Activated naive CD8-positive, alpha-beta T cell (primary cell): ENCODE measurements at regions not wholly inside any gene's neighbourhood (a gene's known extent, or its start where the extent isn't known, plus 50 kb on each side); places are given as distances from the start of the nearest gene placed in this dataset.

Experiments
- H3K27ac Mint-ChIP-seq: one replicate; pipeline ENCODE4 v1.8.0; 2021; ENCODE audit warnings: mixed read lengths
- H3K27me3 Mint-ChIP-seq: one replicate; pipeline ENCODE4 v1.8.0; 2021; ENCODE audit warnings: mixed read lengths
- H3K36me3 Mint-ChIP-seq: one replicate; pipeline ENCODE4 v1.8.0; 2021; ENCODE audit warnings: mixed read lengths
- H3K4me1 Mint-ChIP-seq: one replicate; pipeline ENCODE4 v1.8.0; 2021; ENCODE audit warnings: low read depth, mixed read lengths
- H3K4me3 Mint-ChIP-seq: one replicate; pipeline ENCODE4 v1.8.0; 2021; ENCODE audit warnings: mild to moderate bottlenecking, mixed read lengths
- H3K9me3 Mint-ChIP-seq: one replicate; pipeline ENCODE4 v1.8.0; 2021; ENCODE audit warnings: low read depth, mixed read lengths

DNA sequence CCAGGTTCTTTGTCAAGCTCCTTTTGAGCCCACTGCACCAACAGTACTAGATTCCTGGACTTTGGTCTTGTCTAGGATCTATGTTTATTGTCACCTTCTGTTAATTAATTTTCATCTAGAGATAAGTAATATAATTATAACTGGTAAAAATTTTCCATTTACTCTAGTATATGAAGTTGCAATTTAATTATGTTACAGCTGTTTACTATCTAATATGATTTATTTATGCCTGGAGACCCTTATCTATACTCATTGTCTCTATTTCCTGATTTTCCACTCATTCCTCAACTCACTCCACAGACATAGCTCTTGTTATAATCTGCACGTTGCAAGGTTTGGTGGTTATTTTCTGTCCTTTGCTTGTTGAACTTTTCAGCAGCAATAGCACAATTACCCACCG is 63.2 kb upstream of the PHF14 start:
- H3K36me3 Mint-ChIP-seq, result peaks cover 6% of the 10 kb centered on the region
- H3K9me3 Mint-ChIP-seq, result no peaks in the 10 kb centered on the region
- H3K4me3 Mint-ChIP-seq, result no peak overlapping the region
- H3K27me3 Mint-ChIP-seq, result peaks cover 1% of the 10 kb centered on the region
- no peak overlapping the region for H3K27ac Mint-ChIP-seq
- H3K4me1 Mint-ChIP-seq, result no peaks in the 10 kb centered on the region

- H3K27ac Mint-ChIP-seq, result no peak overlapping the region
- peaks cover 1% of the 10 kb centered on the region for H3K27me3 Mint-ChIP-seq
- no peaks in the 10 kb centered on the region for H3K4me1 Mint-ChIP-seq
- H3K9me3 Mint-ChIP-seq, result no peaks in the 10 kb centered on the region
- H3K36me3 Mint-ChIP-seq, result peaks cover 6% of the 10 kb centered on the region
- no peak overlapping the region for H3K4me3 Mint-ChIP-seq
These were observed 61.6 kb upstream of the PHF14 start for GRCh38 chr7:10912077-10912476.

- Mint-ChIP-seq H3K4me3 (no peak overlapping the region), H3K9me3 (no peaks in the 10 kb centered on the region), H3K27me3 (peaks cover 3% of the 10 kb centered on the region), H3K27ac (no peak overlapping the region), H3K4me1 (no peaks in the 10 kb centered on the region), H3K36me3 (peaks cover 6% of the 10 kb centered on the region)
These were observed 60.2 kb upstream of the PHF14 start for GRCh38 chr7:10913457-10913856.

DNA sequence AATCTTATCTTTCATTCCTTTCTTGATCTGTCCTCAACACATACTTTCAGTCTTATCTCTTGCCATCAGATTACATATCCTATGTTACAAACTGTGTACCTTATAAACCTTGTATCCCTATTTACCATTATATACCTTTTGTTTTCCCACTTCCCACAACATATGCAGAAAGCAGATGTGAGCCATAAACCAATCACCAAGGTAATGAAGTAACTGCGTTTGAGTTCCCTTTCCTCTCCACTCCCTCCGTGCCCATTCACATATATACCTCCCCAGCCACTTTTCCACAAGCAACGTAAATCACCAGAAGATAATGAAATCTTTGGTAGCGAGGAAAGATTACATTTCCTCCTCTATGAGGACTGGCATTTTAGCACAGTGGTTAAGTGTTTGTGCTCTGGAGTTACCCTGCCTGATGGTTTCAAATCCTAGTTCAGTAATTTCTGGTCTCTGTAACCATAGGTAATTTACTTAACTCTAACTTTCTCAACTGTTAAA is 55.5 kb upstream of the PHF14 start:
- H3K36me3 Mint-ChIP-seq, result peaks cover 4% of the 10 kb centered on the region
- no peaks in the 10 kb centered on the region for H3K9me3 Mint-ChIP-seq
- H3K27me3 Mint-ChIP-seq, result peaks cover 3% of the 10 kb centered on the region
- H3K27ac Mint-ChIP-seq, result no peak overlapping the region
- H3K4me3 Mint-ChIP-seq, result no peak overlapping the region
- no peaks in the 10 kb centered on the region for H3K4me1 Mint-ChIP-seq

DNA sequence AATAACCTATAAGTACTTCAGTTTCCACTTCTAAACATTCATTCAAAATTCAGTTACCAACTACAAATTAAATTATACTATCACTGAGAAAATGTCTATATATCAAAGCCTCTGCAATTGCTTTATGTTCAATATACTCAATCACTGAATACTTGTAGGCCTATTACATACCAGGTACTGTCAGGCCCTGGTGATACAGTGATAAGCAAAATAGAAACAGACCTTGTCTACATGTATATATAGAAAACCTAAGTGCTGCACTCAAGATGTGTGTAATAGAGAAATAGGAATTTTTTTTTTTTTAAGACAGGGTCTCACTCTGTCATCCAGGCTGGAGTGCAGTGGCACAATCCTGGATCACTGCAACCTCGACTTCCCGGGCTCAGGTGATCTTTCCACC is 53.7 kb upstream of the PHF14 start:
- Mint-ChIP-seq H3K36me3 (peaks cover 2% of the 10 kb centered on the region), H3K27ac (no peak overlapping the region), H3K4me1 (no peaks in the 10 kb centered on the region), H3K4me3 (no peak overlapping the region), H3K27me3 (peaks cover 1% of the 10 kb centered on the region), H3K9me3 (no peaks in the 10 kb centered on the region)
